GM21619 (cell line): ENCODE measurements at regions not wholly inside any gene's neighbourhood (a gene's known extent, or its start where the extent isn't known, plus 50 kb on each side); places are given as distances from the start of the nearest gene placed in this dataset.
"Not testable (repeated sequence)": the region's sequence is repeated elsewhere in the genome, so short reads cannot be mapped to it uniquely, and the experiment has no call there.

Source experiments
- ATAC-seq: cut with Tn5 transposase; IDR thresholded peaks from one replicate; pipeline ENCODE4 v1.9.1; 2021; ENCODE audit not compliant: unreplicated experiment

DNA sequence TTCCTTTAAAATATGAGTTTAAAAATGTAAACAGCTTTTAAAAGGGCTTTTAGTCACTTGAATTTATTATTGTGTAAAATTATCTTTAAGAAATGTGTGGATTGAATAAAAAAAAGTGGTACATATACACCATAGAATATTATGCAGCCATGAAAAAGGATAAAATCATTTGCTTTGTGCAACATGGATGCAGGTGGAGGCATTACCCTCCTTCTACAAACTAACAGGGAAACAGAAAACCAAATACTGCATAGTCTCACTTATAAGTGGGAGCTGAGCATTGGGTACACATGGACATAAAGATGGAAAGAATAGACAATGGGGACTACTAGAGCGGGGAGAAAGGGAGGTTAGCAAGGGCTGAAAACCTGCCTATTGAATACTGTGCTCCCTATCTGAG, 999.3 kb downstream of the SLITRK5 start:
- no peak for ATAC-seq

DNA sequence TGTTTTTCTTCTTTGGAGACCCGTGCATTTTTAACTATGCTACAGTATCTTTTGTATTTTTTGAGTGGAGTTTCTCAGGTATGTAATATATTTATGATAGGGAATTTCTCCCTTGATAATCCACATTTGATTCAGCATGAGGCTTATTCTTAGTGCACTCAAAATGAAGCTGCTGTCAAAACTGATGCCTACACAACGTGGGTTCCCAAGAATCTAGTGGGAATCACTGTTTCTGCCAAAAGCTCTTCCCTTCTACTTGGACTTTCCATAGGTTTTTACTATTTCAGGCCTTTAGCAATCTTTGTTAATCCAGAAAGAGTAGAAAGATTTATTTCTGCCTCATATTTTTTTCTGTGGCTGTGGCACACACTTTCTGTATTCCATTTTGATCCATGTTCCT, 1003.7 kb downstream of the SLITRK5 start:
- ATAC-seq = no peak

DNA sequence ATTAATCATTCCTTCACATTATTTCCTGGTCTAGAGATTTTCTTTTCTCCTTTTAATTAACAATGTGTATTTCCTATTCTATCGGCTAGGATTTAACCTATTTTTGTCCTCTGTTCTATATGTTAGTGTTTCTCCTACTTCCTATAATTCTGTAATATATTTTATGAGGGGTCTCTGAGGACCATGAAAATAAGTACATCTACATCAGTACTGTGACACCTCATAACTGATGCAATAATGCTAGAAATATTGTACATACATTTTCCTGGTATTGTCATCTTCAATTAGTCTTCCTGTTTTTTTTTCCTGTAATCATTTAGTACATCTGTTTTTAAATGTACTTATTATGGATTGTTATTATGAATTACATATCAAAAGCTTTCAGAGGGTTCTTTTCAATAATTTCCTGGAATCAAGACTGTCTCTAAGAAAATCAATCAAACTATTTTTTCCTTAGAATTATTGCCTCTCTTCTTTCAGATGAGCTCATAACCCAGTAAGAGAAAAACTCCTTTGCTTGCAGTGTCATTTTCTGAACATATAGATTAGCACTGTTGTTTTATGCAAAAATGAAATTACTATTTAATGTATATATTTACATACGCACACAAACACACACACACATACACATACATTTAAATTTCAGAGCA, 1004.3 kb downstream of the SLITRK5 start:
- ATAC-seq = no peak

DNA sequence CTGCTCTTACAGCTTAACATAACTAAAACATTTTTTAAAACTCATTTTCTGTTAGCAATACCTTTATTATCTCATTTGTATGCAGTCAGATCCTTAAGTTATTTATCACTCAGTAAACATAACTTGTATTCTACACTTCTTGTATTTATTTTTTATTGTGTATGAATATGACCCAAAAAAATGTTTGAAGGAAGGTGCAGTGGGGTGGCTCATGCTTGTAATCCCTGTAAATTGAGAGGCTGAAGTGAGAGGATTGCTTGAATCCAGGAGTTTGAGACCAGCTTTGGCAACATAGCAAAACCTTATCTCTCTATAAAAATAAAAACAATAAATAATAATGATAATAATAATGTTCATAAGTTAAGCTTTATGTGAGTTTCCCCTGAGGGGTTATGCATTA, 1004.8 kb downstream of the SLITRK5 start:
- no peak for ATAC-seq

GRCh38 chr13:88685459-88685858, 1014.3 kb downstream of the SLITRK5 start:
- ATAC-seq = no peak

DNA sequence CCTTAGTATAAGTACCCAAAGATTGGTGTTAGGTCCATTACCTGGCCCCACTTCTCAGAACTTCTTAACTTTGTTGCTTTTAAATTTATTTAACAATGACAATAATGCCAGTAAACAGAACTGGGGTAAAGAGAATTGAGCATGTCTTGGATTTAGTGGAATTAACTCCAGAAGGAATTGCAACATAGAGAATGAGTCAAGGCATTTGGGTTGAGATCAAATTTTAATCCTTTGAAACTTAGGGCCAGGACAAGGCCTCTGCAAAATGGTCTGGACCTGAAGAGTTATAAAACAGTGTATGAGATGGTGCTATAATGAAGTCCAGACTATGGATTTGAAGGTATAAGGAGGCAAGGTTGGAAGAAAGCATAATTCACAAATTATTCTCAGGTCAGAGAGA, 1030.4 kb downstream of the SLITRK5 start:
- ATAC-seq = no peak

DNA sequence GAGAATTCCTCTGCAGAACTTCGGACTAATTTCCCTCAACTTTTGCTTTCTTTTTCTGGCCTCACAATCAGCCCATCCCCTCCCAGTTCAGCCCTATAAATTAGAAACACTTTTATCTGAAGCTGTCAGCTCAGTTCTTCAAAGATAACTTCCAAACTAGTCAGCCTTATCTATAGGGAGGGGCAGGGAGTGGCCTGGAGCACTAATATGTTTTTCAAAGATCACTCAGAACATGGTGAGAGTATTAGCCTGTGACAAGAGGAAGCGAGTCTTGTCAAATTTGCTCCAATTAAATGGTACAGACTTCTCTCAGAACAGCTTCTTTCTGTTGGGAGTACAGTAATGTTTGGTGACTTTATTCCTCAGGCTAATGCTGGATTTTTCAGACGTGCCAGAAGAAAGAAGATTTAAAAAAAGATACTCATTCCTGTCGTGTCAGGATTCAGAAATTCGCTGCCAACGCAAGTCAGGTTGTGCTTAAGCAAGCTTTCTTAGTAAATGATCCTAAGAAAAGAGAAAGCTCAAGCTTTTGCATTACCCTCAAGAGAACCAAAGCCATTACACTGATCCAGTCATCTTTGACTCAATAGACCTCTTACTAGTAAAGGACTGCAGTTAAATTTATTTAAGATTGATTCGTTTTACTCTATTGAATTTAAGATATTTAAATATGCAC, 1033.6 kb downstream of the SLITRK5 start:
- ATAC-seq = no peak

DNA sequence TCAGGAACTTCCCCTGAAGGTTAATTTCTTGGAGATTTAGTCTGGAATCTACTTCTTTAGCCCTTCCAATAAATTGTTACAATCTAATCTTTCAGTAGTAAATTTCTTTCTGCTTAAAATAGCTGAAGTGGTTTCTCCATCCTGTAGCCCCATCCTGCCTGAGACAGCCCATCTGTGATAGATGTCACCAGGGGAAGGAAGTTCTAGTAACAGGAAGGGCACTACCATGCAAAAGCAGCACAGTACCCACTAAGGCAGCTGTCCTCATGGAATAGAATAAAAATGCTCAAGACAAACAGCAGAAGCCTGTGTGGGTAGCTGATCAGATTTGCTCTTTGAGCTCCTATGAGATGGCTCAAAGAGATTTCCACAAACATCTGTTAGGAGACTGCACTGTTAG, 1036.5 kb downstream of the SLITRK5 start:
- ATAC-seq = no peak

DNA sequence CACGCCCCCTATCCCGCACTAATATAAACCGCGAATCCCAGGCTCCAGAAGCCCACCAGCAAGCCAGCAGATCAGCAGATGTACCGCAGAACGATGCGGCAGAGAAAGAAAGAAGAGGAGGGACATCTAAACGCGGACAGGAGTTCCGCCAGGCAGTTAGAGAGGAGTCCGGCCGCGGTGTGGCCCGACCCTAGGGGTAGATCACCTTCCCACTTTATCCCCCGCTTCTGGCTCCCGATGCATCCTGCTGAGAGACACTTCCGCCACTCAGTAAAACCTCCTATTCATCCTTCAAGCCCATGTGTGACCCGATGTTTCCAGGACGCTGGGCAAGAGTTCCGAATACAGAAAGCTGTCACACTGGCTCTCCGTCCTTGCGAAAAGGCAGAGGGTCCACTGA, 1046.8 kb downstream of the SLITRK5 start:
- no peak for ATAC-seq

GRCh38 chr13:88718781-88719180, 1047.6 kb downstream of the SLITRK5 start:
- ATAC-seq = no peak

GRCh38 chr13:88726075-88726474, 1054.9 kb downstream of the SLITRK5 start:
- no peak for ATAC-seq

GRCh38 chr13:88727236-88727635, 1056.1 kb downstream of the SLITRK5 start:
- not testable (repeated sequence) for ATAC-seq

DNA sequence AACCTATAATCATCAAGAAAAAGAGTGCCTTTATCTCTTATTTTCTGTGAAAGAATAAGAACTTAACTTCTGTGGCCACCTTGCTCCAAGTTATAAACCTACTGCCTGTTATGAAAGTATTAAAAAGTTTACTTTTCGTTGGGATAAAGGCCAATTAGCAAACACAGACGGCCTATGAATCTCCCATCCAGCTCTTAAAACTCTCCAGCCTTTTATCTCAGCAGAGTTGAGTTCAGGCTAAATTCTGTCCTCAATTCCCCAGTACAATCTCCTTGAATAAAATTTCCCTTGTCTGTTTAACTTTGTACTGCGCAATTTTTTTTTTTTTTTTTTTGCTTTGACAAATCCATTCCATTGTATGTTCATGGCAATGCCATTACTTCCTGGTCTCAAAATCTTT, 1058.4 kb downstream of the SLITRK5 start:
- ATAC-seq = no peak

- ATAC-seq = no peak
These were observed 1064.9 kb downstream of the SLITRK5 start for GRCh38 chr13:88736026-88736425.

GRCh38 chr13:88739195-88739594, 1068.0 kb downstream of the SLITRK5 start:
- ATAC-seq = no peak

DNA sequence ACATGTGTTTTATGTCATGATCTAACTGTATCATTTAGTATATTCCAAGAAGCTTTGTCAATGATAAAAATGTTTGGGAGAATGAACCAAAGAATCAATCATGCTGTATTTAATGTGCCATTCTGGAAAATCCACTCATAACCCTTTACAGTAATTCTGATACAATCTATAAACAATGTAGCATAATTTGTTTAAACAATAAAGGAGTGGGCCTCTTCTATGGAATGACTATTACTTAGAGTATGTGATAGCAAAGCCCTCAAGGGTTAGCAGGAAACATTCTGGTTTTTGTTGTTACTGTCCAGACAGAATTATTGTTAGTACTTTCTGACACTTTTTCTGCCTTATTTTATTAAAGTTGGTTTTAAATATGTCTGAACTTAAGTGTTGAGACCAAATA, 1073.1 kb downstream of the SLITRK5 start:
- ATAC-seq = no peak

DNA sequence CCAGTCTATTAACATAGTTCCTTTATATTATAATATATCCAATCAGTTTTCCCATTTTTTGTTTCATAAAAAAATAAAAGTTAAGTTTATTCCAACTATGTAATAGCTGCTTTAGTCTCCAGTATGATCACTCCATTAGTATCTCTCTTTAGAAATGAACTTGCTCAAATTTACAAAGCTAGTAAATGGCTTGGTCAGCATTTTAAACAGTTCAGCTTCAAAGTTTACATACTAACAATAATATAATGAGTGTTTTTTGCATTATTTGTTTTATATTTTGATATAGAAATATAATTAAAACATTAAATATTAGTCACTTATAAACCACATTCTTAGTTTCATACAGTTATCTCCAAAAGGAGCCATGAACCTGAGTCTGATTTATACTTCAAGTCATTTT, 1073.8 kb downstream of the SLITRK5 start:
- ATAC-seq = no peak

- no peak for ATAC-seq
These were observed 1080.9 kb downstream of the SLITRK5 start for GRCh38 chr13:88752041-88752440.

GRCh38 chr13:88754141-88754540, 1083.0 kb downstream of the SLITRK5 start:
- ATAC-seq = no peak

GRCh38 chr13:88761145-88761544, 1090.0 kb downstream of the SLITRK5 start:
- no peak for ATAC-seq

DNA sequence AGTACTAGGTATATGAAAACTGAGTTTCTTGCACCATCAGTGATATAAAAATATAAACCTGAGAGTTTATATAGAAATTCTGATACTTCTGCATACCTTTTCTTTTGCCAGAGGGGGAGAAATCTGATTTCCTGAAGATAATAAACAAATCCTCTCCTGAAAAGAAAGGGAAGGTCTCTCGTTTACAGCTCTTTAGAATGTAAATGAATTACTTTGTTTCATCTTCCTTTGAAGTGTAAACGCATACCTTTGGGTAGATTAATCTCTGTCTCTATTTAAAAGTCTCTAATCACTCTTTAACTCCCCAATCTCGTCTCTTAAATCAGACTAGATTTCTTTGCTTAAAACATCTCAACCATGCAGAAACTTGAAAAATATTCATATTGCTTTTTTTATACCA, 1092.9 kb downstream of the SLITRK5 start:
- ATAC-seq = no peak

- no peak for ATAC-seq
These were observed 1129.3 kb downstream of the SLITRK5 start for GRCh38 chr13:88800505-88800904.

DNA sequence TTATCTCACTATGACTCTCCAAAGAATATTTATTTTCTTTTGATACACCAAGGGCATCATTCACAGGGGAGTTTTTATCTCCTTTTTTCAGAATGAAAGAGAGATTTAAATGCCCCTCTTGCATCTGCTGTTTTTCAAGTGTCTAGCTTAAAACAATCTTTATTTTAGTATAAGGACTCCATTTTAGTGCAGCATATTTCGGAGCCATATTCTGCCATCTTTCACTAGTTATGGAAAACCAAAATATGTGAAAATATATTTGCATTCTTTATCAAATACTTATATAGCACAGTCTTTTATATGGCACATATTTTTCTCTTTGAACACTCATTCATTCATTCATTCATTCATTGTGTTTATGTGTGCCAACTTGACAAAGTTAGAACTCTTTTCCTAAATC, 1130.2 kb downstream of the SLITRK5 start:
- ATAC-seq = no peak
